ENCODE measurements at regions not wholly inside any gene's neighbourhood (a gene's known extent, or its start where the extent isn't known, plus 50 kb on each side); places are given as distances from the start of the nearest gene placed in this dataset.

DNA sequence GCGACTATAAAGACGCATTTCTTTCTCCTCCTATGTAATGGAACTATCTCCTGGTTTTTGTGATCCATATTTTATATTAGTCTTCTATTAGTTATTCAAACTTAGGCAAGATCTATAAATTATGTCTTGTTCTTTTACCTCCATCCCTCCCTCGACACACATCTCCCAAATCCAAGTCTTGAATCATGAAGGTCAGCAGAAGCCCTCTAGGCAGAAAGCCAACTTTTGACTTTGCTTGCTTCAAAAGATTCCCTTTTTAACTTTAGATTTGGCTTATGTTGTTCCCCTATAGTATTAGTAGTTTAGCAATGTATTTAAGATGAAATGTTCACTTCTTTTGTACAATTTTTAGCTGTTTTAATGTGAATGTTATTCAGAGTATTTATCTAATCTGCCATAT is 689.8 kb downstream of the SLC6A15 start:
- no peak for ATAC-seq
- TF ChIP-seq ZNF565 (CRISPR knock-in tag; conservative IDR thresholded peaks at IDR 0.05; ENCODE audit: low read depth) (no peak), RARB (CRISPR knock-in tag; IDR thresholded peaks at IDR 0.05) (no peak)

DNA sequence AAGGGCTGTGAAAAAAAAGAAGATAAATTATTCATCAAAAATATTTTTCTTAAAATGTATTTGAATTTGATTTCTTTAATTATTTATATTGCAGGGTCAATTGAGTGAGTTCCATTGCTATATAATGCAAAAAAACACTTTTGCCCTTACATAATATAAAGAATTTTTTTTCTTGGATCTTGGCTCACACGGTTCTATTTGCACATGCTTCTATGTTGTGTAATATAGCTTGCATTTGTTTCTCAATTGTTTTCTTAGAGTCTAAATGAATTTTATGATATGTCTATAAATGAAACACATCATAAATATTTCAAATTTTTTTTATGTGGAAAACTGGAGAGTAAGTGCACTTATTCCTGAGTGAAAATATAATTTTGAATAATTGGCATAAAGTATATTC is 694.2 kb downstream of the SLC6A15 start:
- no peak for TF ChIP-seq ZFP3 (CRISPR knock-in tag; IDR thresholded peaks at IDR 0.05)
- no peak for TF ChIP-seq ISL1 (CRISPR knock-in tag; IDR thresholded peaks at IDR 0.05)
- no peak for TF ChIP-seq TOX (CRISPR knock-in tag; IDR thresholded peaks at IDR 0.05; ENCODE audit: borderline replicate concordance)
- no peak for TF ChIP-seq PPARA (CRISPR knock-in tag; IDR thresholded peaks at IDR 0.05; ENCODE audit: borderline replicate concordance)
- no peak for TF ChIP-seq ZNF565 (CRISPR knock-in tag; conservative IDR thresholded peaks at IDR 0.05; ENCODE audit: low read depth)
- no peak for TF ChIP-seq ZFP30 (CRISPR knock-in tag; IDR thresholded peaks at IDR 0.05)
- TF ChIP-seq TCF4 (CRISPR knock-in tag; IDR thresholded peaks at IDR 0.05; ENCODE audit: borderline replicate concordance) = no peak
- ATAC-seq = no peak

DNA sequence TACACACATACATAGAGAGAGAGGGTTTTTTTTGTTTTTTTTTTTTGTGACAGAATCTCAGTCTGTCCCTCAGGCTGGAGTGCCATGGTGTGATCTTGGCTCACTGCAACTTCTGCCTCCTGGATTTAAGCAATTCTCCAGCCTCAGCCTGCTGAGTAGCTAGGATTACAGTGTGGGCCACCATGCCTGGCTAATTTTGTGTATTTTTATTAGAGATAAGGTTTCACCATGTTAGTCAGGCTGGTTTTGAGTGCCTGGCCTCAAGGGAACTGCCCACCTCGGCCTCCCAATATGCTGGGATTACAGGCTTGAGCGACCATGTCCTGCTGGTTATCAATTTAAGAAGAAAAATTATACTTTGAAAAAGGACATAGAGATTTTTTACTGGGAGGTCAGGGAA is 710.6 kb downstream of the SLC6A15 start:
- ATAC-seq = no peak
- TF ChIP-seq BACH2 (CRISPR knock-in tag; IDR thresholded peaks at IDR 0.05; ENCODE audit: borderline replicate concordance) (no peak), CSDC2 (CRISPR knock-in tag; IDR thresholded peaks at IDR 0.05) (no peak), ISL1 (CRISPR knock-in tag; IDR thresholded peaks at IDR 0.05) (no peak), ZNF8 (CRISPR knock-in tag; IDR thresholded peaks at IDR 0.05) (no peak), TCF4 (CRISPR knock-in tag; IDR thresholded peaks at IDR 0.05; ENCODE audit: borderline replicate concordance) (no peak), ZNF70 (CRISPR knock-in tag; IDR thresholded peaks at IDR 0.05) (no peak), OSR1 (CRISPR knock-in tag; IDR thresholded peaks at IDR 0.05) (no peak)
- TF ChIP-seq, protein P1, sequence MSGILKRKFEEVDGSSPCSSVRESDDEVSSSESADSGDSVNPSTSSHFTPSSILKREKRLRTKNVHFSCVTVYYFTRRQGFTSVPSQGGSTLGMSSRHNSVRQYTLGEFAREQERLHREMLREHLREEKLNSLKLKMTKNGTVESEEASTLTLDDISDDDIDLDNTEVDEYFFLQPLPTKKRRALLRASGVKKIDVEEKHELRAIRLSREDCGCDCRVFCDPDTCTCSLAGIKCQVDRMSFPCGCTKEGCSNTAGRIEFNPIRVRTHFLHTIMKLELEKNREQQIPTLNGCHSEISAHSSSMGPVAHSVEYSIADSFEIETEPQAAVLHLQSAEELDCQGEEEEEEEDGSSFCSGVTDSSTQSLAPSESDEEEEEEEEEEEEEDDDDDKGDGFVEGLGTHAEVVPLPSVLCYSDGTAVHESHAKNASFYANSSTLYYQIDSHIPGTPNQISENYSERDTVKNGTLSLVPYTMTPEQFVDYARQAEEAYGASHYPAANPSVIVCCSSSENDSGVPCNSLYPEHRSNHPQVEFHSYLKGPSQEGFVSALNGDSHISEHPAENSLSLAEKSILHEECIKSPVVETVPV (CRISPR knock-in tag; IDR thresholded peaks at IDR 0.05) = no peak

DNA sequence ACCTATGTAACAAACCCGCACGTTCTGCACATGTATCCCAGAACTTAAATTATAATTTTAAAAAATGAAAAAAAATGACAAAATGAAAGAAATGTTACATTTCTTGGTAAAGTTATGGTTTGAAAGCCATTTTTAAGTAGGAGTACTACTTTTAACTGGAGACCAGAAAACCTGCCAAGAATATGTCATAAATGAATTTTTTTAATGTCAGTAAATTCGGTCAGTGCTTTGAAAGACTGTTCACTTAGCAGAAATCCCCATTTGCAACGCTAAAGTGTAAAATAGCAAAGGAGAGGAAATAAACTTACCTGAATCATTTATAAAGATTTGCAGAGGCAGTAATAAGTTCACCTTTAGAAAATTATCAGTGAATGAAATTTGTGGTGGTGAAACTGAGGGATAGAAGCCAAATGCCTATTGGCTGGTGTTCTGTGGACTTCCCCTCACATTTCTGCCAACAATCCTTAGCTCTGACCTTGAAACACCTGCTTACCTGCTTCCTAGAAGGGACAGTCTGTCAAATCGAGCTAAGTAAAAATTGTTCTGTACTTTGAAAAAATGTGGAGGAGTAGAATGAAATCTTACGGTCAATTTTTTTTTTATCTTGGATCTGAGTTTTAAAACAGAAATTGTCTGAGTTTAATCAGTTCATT is 714.2 kb downstream of the SLC6A15 start:
- TF ChIP-seq ZNF8 (CRISPR knock-in tag; IDR thresholded peaks at IDR 0.05) (no peak), TCF4 (CRISPR knock-in tag; IDR thresholded peaks at IDR 0.05; ENCODE audit: borderline replicate concordance) (no peak), ZC3H10 (CRISPR knock-in tag; IDR thresholded peaks at IDR 0.05) (no peak), SNAI2 (CRISPR knock-in tag; IDR thresholded peaks at IDR 0.05) (no peak), CSDC2 (CRISPR knock-in tag; IDR thresholded peaks at IDR 0.05) (no peak)
- TF ChIP-seq, protein P2, sequence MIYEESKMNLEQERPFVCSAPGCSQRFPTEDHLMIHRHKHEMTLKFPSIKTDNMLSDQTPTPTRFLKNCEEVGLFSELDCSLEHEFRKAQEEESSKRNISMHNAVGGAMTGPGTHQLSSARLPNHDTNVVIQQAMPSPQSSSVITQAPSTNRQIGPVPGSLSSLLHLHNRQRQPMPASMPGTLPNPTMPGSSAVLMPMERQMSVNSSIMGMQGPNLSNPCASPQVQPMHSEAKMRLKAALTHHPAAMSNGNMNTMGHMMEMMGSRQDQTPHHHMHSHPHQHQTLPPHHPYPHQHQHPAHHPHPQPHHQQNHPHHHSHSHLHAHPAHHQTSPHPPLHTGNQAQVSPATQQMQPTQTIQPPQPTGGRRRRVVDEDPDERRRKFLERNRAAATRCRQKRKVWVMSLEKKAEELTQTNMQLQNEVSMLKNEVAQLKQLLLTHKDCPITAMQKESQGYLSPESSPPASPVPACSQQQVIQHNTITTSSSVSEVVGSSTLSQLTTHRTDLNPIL (CRISPR knock-in tag; IDR thresholded peaks at IDR 0.05; ENCODE audit: low read depth) = no peak
- TF ChIP-seq, protein P3, sequence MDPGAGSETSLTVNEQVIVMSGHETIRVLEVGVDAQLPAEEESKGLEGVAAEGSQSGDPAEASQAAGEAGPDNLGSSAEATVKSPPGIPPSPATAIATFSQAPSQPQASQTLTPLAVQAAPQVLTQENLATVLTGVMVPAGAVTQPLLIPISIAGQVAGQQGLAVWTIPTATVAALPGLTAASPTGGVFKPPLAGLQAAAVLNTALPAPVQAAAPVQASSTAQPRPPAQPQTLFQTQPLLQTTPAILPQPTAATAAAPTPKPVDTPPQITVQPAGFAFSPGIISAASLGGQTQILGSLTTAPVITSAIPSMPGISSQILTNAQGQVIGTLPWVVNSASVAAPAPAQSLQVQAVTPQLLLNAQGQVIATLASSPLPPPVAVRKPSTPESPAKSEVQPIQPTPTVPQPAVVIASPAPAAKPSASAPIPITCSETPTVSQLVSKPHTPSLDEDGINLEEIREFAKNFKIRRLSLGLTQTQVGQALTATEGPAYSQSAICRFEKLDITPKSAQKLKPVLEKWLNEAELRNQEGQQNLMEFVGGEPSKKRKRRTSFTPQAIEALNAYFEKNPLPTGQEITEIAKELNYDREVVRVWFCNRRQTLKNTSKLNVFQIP (CRISPR knock-in tag; IDR thresholded peaks at IDR 0.05; ENCODE audit: borderline replicate concordance, low read depth) = no peak
- TF ChIP-seq, protein P4, sequence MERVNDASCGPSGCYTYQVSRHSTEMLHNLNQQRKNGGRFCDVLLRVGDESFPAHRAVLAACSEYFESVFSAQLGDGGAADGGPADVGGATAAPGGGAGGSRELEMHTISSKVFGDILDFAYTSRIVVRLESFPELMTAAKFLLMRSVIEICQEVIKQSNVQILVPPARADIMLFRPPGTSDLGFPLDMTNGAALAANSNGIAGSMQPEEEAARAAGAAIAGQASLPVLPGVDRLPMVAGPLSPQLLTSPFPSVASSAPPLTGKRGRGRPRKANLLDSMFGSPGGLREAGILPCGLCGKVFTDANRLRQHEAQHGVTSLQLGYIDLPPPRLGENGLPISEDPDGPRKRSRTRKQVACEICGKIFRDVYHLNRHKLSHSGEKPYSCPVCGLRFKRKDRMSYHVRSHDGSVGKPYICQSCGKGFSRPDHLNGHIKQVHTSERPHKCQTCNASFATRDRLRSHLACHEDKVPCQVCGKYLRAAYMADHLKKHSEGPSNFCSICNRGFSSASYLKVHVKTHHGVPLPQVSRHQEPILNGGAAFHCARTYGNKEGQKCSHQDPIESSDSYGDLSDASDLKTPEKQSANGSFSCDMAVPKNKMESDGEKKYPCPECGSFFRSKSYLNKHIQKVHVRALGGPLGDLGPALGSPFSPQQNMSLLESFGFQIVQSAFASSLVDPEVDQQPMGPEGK (CRISPR knock-in tag; IDR thresholded peaks at IDR 0.05; ENCODE audit: borderline replicate concordance) = no peak
- ATAC-seq = no peak

DNA sequence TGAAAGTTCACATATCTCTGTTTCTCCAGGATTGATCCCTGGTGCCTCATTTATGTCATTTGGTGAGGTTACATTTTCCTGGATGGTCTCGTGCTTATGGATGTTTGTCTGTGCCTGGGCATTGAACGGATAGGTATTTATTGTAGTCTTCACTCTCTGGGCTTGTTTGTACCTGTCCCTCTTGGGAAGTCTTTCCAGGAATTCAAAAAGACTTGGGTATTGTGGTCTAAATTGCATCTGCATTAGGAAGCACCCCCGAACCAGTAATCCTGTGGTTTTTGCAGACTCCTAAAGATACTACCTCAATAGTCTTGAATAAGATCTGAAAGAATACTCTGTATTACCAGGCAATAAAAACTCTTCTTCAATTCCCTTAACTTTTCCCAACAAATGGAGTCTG is 720.8 kb downstream of the SLC6A15 start:
- ATAC-seq = no peak
- no peak for TF ChIP-seq ARNTL (CRISPR knock-in tag; IDR thresholded peaks at IDR 0.05; ENCODE audit: borderline replicate concordance, low read depth)
- TF ChIP-seq CSDC2 (CRISPR knock-in tag; IDR thresholded peaks at IDR 0.05) = no peak

Data from SK-N-SH treated with all-trans-retinoic acid at 6 μM for 48 hours (cell line).